ENCODE measurements at regions not wholly inside any gene's neighbourhood (a gene's known extent, or its start where the extent isn't known, plus 50 kb on each side); places are given as distances from the start of the nearest gene placed in this dataset.

- no peaks in the 10 kb centered on the region for H3K27me3 ChIP-seq
- H3K9me3 ChIP-seq: no peaks in the 10 kb centered on the region
- DNase-seq (ENCODE audit: low spot score in 2 of 2): no peak
- no peak overlapping the region for H3K4me3 ChIP-seq
- intact Hi-C loops (cut with DNase I; ENCODE audit: low total_unique reads): no loop called here
- H3K36me3 ChIP-seq: no peaks in the 10 kb centered on the region
- H3K27ac ChIP-seq: no peak overlapping the region
- no peaks in the 10 kb centered on the region for H3K4me1 ChIP-seq
- TF ChIP-seq POLR2A (IDR thresholded peaks at IDR 0.05) (no peak), POLR2AphosphoS5 (IDR thresholded peaks at IDR 0.05) (no peak), CTCF (IDR thresholded peaks at IDR 0.05) (no peak)
Measured at GRCh38 chr1:191669629-191670028, 488.6 kb upstream of the RGS18 start.

GRCh38 chr1:191671236-191671635 is 487.0 kb upstream of the RGS18 start:
- intact Hi-C loops (cut with DNase I; ENCODE audit: low total_unique reads): no loop called here
- TF ChIP-seq CTCF (IDR thresholded peaks at IDR 0.05) (no peak), POLR2AphosphoS5 (IDR thresholded peaks at IDR 0.05) (no peak), POLR2A (IDR thresholded peaks at IDR 0.05) (no peak)
- no peaks in the 10 kb centered on the region for H3K36me3 ChIP-seq
- H3K27ac ChIP-seq: no peak overlapping the region
- no peaks in the 10 kb centered on the region for H3K9me3 ChIP-seq
- no peak for DNase-seq (ENCODE audit: low spot score in 2 of 2)
- no peaks in the 10 kb centered on the region for H3K4me1 ChIP-seq
- H3K4me3 ChIP-seq: no peak overlapping the region
- no peaks in the 10 kb centered on the region for H3K27me3 ChIP-seq

- H3K27me3 ChIP-seq: no peaks in the 10 kb centered on the region
- H3K36me3 ChIP-seq: no peaks in the 10 kb centered on the region
- TF ChIP-seq POLR2AphosphoS5 (IDR thresholded peaks at IDR 0.05) (no peak), CTCF (IDR thresholded peaks at IDR 0.05) (no peak)
- no peaks in the 10 kb centered on the region for H3K9me3 ChIP-seq
- intact Hi-C loops (cut with DNase I; ENCODE audit: low total_unique reads): no loop called here
- no peaks in the 10 kb centered on the region for H3K4me1 ChIP-seq
- H3K27ac ChIP-seq: no peak overlapping the region
- DNase-seq (ENCODE audit: low spot score in 2 of 2): no peak
- H3K4me3 ChIP-seq: no peak overlapping the region
Measured at GRCh38 chr1:191674626-191675179, 483.6 kb upstream of the RGS18 start.

- no peak for DNase-seq (ENCODE audit: low spot score in 2 of 2)
- no peaks in the 10 kb centered on the region for H3K36me3 ChIP-seq
- no peaks in the 10 kb centered on the region for H3K4me1 ChIP-seq
- no peaks in the 10 kb centered on the region for H3K9me3 ChIP-seq
- intact Hi-C loops (cut with DNase I; ENCODE audit: low total_unique reads): no loop called here
- no peak overlapping the region for H3K4me3 ChIP-seq
- TF ChIP-seq POLR2AphosphoS5 (IDR thresholded peaks at IDR 0.05) (no peak), CTCF (IDR thresholded peaks at IDR 0.05) (no peak), POLR2A (IDR thresholded peaks at IDR 0.05) (no peak)
- H3K27me3 ChIP-seq: no peaks in the 10 kb centered on the region
- no peak overlapping the region for H3K27ac ChIP-seq
Measured at GRCh38 chr1:191675856-191676783, 482.1 kb upstream of the RGS18 start.

GRCh38 chr1:191685669-191686068 is 472.6 kb upstream of the RGS18 start:
- Histone ChIP-seq H3K4me3 (no peak overlapping the region), H3K4me1 (no peaks in the 10 kb centered on the region), H3K27ac (no peak overlapping the region), H3K27me3 (no peaks in the 10 kb centered on the region), H3K9me3 (no peaks in the 10 kb centered on the region), H3K36me3 (no peaks in the 10 kb centered on the region)
- DNase-seq (ENCODE audit: low spot score in 2 of 2): no peak
- TF ChIP-seq POLR2AphosphoS5 (IDR thresholded peaks at IDR 0.05) (no peak), POLR2A (IDR thresholded peaks at IDR 0.05) (no peak)
- intact Hi-C loops (cut with DNase I; ENCODE audit: low total_unique reads): no loop called here
